DND-41 (cell line): ENCODE measurements at regions not wholly inside any gene's neighbourhood (a gene's known extent, or its start where the extent isn't known, plus 50 kb on each side); places are given as distances from the start of the nearest gene placed in this dataset.

Experiments
- EZH2 ChIP-seq: IDR thresholded peaks from 3 replicates; pipeline ENCODE4 v1.6.1; 2012; ENCODE audit warnings: borderline replicate concordance, low read depth, mild to moderate bottlenecking, moderate library complexity, low read length, inconsistent platforms; ENCODE audit not compliant: severe bottlenecking
- TF ChIP-seq, protein P1 (sequence below): IDR thresholded peaks from 2 replicates; pipeline ENCODE4 v1.5.1; 2012; ENCODE audit warnings: borderline replicate concordance, low read length, moderate library complexity, mild to moderate bottlenecking; ENCODE audit not compliant: poor library complexity, severe bottlenecking; ENCODE audit errors: extremely low read depth

- TF ChIP-seq, protein P1, sequence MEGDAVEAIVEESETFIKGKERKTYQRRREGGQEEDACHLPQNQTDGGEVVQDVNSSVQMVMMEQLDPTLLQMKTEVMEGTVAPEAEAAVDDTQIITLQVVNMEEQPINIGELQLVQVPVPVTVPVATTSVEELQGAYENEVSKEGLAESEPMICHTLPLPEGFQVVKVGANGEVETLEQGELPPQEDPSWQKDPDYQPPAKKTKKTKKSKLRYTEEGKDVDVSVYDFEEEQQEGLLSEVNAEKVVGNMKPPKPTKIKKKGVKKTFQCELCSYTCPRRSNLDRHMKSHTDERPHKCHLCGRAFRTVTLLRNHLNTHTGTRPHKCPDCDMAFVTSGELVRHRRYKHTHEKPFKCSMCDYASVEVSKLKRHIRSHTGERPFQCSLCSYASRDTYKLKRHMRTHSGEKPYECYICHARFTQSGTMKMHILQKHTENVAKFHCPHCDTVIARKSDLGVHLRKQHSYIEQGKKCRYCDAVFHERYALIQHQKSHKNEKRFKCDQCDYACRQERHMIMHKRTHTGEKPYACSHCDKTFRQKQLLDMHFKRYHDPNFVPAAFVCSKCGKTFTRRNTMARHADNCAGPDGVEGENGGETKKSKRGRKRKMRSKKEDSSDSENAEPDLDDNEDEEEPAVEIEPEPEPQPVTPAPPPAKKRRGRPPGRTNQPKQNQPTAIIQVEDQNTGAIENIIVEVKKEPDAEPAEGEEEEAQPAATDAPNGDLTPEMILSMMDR: no peak
- no peak for TF ChIP-seq EZH2
These were observed 309.5 kb downstream of the TMA16 start for GRCh38 chr4:163804001-163804400.
